GM12801 (cell line): ENCODE measurements at regions not wholly inside any gene's neighbourhood (a gene's known extent, or its start where the extent isn't known, plus 50 kb on each side); places are given as distances from the start of the nearest gene placed in this dataset.

Experiments used
- CTCF ChIP-seq: IDR thresholded peaks from one replicate; pipeline ENCODE4 v1.5.1; 2011; ENCODE audit warnings: control low read depth; ENCODE audit not compliant: insufficient read length; ENCODE audit errors: extremely low read depth

DNA sequence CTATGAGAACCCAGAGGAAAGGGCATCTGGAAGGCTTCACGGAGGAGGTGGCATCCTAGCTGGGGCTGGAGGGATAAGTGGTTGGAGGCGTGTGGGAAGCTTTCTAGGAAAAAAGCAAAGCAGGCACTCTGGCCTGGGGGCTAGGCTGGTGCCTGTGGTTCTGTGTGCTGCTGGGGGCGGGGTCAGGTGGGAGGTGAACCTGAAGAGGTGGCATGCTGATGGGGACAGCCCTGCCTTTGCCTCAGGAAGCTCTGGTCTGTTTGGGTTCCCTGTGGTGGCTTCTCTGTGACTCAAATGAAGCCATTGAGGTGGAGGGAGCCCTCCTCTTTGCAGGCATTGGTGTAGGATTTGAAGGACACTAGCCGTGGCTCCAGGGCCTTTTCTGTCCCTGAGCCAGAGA, 221.6 kb upstream of the POU3F1 start:
- no peak for TF ChIP-seq CTCF

- TF ChIP-seq CTCF: no peak
Observed at GRCh38 chr1:38267037-38268036, 220.7 kb upstream of the POU3F1 start.

DNA sequence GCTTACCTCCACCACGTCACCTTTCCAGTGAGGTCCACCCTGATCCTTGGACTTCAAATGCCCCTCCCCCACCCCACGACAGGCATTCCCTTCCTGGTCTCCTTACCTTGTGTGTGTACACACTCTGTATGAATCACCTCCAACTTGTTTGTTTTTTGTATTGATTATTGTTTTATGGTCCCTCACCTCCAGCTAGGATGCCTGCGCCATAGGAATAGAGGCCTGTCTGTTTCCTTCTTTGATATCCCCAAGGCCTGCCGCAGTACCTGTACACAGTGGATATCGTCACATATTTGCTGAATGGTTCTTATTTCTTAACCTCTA, 219.6 kb upstream of the POU3F1 start:
- no peak for TF ChIP-seq CTCF

GRCh38 chr1:38265293-38266196, 219.0 kb upstream of the POU3F1 start:
- no peak for TF ChIP-seq CTCF

- no peak for TF ChIP-seq CTCF
Observed at GRCh38 chr1:38263438-38263837, 216.8 kb upstream of the POU3F1 start.

GRCh38 chr1:38261574-38261973, 215.0 kb upstream of the POU3F1 start:
- TF ChIP-seq CTCF: no peak

GRCh38 chr1:38258085-38258627, 211.6 kb upstream of the POU3F1 start:
- TF ChIP-seq CTCF: no peak
